ENCODE measurements at regions not wholly inside any gene's neighbourhood (a gene's known extent, or its start where the extent isn't known, plus 50 kb on each side); places are given as distances from the start of the nearest gene placed in this dataset.

DNA sequence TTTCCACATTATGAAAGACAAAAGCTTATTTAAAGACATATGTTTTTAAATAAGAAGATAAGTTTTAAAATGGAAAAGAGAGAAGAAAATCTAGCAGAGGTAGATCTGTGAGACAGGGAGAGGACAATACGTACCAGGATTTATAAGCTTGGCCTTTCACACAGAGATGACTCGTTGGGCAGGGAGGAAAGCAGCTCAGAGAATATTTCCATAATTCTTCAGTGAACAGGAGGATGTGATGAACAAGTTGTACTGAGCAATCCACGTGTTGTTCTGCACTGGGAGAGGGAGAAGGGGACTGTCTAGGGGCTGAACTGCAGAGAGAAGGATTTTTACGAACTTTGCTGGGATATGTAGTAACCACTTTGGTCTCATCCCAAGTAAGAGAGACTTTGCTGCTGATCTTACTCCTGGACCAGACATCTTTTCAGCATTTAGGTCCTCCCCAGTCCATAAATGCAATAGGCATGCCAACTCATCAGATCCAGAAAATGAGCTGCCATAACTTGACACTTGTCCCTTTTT lies 162.5 kb upstream of the SETBP1 start:
- no peak overlapping the region for H3K4me3 ChIP-seq (ENCODE audit: low read depth, low read length)
- DNase-seq (ENCODE audit: low read depth): no peak
- TF ChIP-seq POLR2A (IDR thresholded peaks at IDR 0.05; ENCODE audit: extremely low read depth, insufficient read length): no peak
- TF ChIP-seq, protein P1, sequence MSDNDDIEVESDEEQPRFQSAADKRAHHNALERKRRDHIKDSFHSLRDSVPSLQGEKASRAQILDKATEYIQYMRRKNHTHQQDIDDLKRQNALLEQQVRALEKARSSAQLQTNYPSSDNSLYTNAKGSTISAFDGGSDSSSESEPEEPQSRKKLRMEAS (IDR thresholded peaks at IDR 0.05; ENCODE audit: low read depth, low read length): no peak
- TF ChIP-seq, protein P2, sequence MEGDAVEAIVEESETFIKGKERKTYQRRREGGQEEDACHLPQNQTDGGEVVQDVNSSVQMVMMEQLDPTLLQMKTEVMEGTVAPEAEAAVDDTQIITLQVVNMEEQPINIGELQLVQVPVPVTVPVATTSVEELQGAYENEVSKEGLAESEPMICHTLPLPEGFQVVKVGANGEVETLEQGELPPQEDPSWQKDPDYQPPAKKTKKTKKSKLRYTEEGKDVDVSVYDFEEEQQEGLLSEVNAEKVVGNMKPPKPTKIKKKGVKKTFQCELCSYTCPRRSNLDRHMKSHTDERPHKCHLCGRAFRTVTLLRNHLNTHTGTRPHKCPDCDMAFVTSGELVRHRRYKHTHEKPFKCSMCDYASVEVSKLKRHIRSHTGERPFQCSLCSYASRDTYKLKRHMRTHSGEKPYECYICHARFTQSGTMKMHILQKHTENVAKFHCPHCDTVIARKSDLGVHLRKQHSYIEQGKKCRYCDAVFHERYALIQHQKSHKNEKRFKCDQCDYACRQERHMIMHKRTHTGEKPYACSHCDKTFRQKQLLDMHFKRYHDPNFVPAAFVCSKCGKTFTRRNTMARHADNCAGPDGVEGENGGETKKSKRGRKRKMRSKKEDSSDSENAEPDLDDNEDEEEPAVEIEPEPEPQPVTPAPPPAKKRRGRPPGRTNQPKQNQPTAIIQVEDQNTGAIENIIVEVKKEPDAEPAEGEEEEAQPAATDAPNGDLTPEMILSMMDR (IDR thresholded peaks at IDR 0.05; ENCODE audit: low read depth, low read length): no peak
- TF ChIP-seq MYC (IDR thresholded peaks at IDR 0.05; ENCODE audit: low read depth, low read length): no peak

DNA sequence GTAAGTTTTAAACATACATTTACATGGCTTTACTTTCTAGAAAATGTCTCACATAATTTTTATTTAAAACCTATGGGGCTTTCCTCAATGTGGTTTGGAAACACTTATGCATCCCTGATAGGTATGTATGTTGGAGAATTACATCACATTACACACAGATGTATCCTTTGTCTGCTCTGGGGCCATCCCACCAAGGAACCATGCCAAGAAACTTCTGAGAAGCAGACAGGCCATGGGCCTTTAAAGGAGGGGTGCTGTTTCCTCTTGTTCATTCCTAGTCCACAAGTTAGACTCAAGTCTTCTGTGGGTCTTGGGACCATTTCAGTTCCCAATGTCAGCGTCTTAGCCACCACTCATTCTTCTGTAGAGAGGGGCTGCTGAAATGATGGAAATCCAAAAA lies 162.0 kb upstream of the SETBP1 start:
- H3K4me3 ChIP-seq (ENCODE audit: low read depth, low read length): no peak overlapping the region

DNA sequence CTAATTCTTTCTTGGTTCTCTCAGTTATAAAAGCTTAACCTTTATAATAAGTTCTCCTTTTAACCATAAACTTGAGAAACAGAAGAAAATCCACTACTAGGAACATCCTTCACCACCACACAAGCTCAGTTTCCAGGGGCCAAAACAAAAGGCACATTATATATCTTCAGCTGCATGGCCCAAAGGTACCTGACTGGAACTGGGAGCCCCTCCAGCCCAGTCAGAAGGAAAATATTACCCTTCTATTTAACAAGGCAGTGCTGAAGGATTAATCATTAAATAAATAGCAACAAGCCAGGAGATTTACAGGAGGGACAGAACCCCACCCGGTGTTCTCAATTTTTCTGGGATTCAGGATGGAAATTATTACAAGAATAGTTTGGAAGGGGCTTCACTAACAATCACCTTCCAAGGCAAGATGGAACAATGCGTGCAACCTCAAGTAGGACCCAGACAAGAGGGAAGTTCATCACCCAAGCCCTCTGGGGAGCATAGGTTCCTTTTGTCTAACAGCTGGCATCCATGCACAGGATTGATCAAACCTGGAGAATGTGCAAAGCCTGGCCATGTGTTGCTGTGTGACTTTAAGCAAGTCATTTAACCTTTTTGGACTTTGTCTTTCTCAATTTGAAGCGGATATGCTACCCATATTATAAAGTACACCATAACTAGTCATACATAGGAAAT lies 159.6 kb upstream of the SETBP1 start:
- no peak for DNase-seq (ENCODE audit: low read depth)
- TF ChIP-seq, protein P2 (IDR thresholded peaks at IDR 0.05; ENCODE audit: low read depth, low read length): no peak
- TF ChIP-seq, protein P1 (IDR thresholded peaks at IDR 0.05; ENCODE audit: low read depth, low read length): no peak
- no peak for TF ChIP-seq MYC (IDR thresholded peaks at IDR 0.05; ENCODE audit: low read depth, low read length)
- TF ChIP-seq POLR2A (IDR thresholded peaks at IDR 0.05; ENCODE audit: extremely low read depth, insufficient read length): no peak
- H3K4me3 ChIP-seq (ENCODE audit: low read depth, low read length): no peak overlapping the region

More for the DNA sequence above, 162.0 kb upstream of the SETBP1 start:
- DNase-seq (ENCODE audit: low read depth): no peak
- TF ChIP-seq, protein P1 (IDR thresholded peaks at IDR 0.05; ENCODE audit: low read depth, low read length): no peak
- TF ChIP-seq, protein P2 (IDR thresholded peaks at IDR 0.05; ENCODE audit: low read depth, low read length): no peak
- no peak for TF ChIP-seq MYC (IDR thresholded peaks at IDR 0.05; ENCODE audit: low read depth, low read length)
- no peak for TF ChIP-seq POLR2A (IDR thresholded peaks at IDR 0.05; ENCODE audit: extremely low read depth, insufficient read length)

DNA sequence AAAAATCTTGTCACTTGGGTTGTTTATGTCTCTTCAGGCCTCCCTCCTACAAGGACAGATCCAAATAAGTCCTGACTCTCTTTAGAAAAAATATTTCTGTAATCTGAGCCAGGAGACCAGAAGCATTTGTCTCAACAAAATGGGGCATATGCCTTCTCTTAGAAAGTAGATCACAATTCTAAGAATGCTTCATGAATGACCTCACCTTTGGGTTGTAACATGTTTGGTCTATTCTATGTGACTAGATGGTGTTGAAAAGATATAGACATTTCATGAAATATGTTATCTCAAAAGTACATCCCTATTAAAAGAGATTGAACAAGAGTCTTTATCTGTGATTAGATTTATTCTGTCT lies 159.0 kb upstream of the SETBP1 start:
- no peak overlapping the region for H3K4me3 ChIP-seq (ENCODE audit: low read depth, low read length)
- DNase-seq (ENCODE audit: low read depth): no peak
- no peak for TF ChIP-seq MYC (IDR thresholded peaks at IDR 0.05; ENCODE audit: low read depth, low read length)
- TF ChIP-seq, protein P2 (IDR thresholded peaks at IDR 0.05; ENCODE audit: low read depth, low read length): no peak
- TF ChIP-seq, protein P1 (IDR thresholded peaks at IDR 0.05; ENCODE audit: low read depth, low read length): no peak
- TF ChIP-seq POLR2A (IDR thresholded peaks at IDR 0.05; ENCODE audit: extremely low read depth, insufficient read length): no peak

DNA sequence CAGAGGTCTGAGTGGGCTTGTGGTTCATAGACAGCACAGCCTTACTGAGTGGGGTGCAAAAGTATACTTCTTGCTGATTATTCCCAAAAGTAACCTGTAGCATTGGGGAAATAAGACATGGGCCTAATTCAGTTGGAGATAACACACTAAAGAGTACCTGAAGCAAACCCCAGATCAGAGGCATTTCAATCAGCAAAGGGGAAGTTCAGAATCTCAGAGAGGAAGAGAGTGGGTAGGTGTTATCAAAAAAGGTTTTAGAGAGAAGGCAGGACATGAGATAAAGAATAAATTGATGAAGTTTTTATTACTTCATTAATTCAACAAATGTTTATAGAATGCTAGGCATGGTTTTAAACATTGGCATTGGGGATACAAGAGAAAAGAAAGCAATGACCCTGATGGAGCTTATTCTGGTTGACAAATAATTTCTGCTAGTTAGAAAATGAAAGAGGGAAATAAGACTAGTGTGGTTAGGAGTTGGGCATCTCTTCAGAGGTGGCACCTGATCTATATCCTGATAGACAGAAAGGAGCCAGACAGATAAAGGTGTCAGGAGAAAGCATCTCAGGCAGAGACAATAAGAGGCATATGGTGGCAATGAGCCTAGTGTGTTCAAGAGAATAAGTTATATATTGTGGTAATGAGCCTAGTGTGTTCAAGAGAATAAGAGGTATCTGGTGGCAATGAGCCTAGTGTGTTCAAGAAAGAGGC lies 153.8 kb upstream of the SETBP1 start:
- H3K4me3 ChIP-seq (ENCODE audit: low read depth, low read length): no peak overlapping the region
- DNase-seq (ENCODE audit: low read depth): no peak
- TF ChIP-seq POLR2A (IDR thresholded peaks at IDR 0.05; ENCODE audit: extremely low read depth, insufficient read length) (no peak), MYC (IDR thresholded peaks at IDR 0.05; ENCODE audit: low read depth, low read length) (no peak)
- TF ChIP-seq, protein P2 (IDR thresholded peaks at IDR 0.05; ENCODE audit: low read depth, low read length): no peak
- TF ChIP-seq, protein P1 (IDR thresholded peaks at IDR 0.05; ENCODE audit: low read depth, low read length): no peak
